Stimulated activated CD4-positive, alpha-beta T cell treated with anti-CD3 and anti-CD28 coated beads, Interleukin-1b, Interleukin-23, amount 100 ng/mL, for 4 hours (primary cell): ENCODE measurements at regions not wholly inside any gene's neighbourhood (a gene's known extent, or its start where the extent isn't known, plus 50 kb on each side); places are given as distances from the start of the nearest gene placed in this dataset.
"Not testable (repeated sequence)": the region's sequence is repeated elsewhere in the genome, so short reads cannot be mapped to it uniquely, and the experiment has no call there.

Experiments used
- DNase-seq, 2 donors: peaks; one replicate each; pipeline ENCODE4 v3.0.0-alpha.2; 2020; ENCODE audit warnings: low read depth in 2 of 2

- DNase-seq: no peak
Observed at GRCh38 chr1:143699731-143700130, 272.1 kb downstream of the FAM72C start.

- DNase-seq: no peak
Observed at GRCh38 chr1:143699115-143699514, 272.7 kb downstream of the FAM72C start.

- DNase-seq: peak in 1 of 2 donors; percentile 7
Observed at GRCh38 chr1:143698016-143698415, 273.8 kb downstream of the FAM72C start.

- DNase-seq: no peak
Observed at GRCh38 chr1:143694085-143694484, 277.7 kb downstream of the FAM72C start.

- DNase-seq: no peak
Observed at GRCh38 chr1:143691971-143692529, 279.7 kb downstream of the FAM72C start.

- DNase-seq: no peak
Observed at GRCh38 chr1:143691400-143691891, 280.3 kb downstream of the FAM72C start.

GRCh38 chr1:143689781-143690180, 282.0 kb downstream of the FAM72C start:
- no peak for DNase-seq

- DNase-seq: no peak
Observed at GRCh38 chr1:143680304-143680703, 291.5 kb downstream of the FAM72C start.

GRCh38 chr1:143672983-143673382, 298.8 kb downstream of the FAM72C start:
- DNase-seq: no peak

GRCh38 chr1:143667730-143668129, 304.1 kb downstream of the FAM72C start:
- DNase-seq: no peak

GRCh38 chr1:143666851-143667250, 304.9 kb downstream of the FAM72C start:
- no peak for DNase-seq

- DNase-seq: no peak
Observed at GRCh38 chr1:143665606-143666005, 306.2 kb downstream of the FAM72C start.

- not testable (repeated sequence) for DNase-seq
Observed at GRCh38 chr1:143663056-143663455, 308.7 kb downstream of the FAM72C start.

GRCh38 chr1:143661418-143662101, 310.2 kb downstream of the FAM72C start:
- no peak for DNase-seq

- no peak for DNase-seq
Observed at GRCh38 chr1:143660354-143660941, 311.3 kb downstream of the FAM72C start.

GRCh38 chr1:143653429-143653802, 318.4 kb downstream of the FAM72C start:
- no peak for DNase-seq

GRCh38 chr1:143652744-143653428, 318.9 kb downstream of the FAM72C start:
- no peak for DNase-seq

GRCh38 chr1:143652187-143652586, 319.6 kb downstream of the FAM72C start:
- DNase-seq: no peak

- no peak for DNase-seq
Observed at GRCh38 chr1:143651350-143651992, 320.3 kb downstream of the FAM72C start.

GRCh38 chr1:143644035-143644434, 327.8 kb downstream of the FAM72C start:
- not testable (repeated sequence) for DNase-seq

- no peak for DNase-seq
Observed at GRCh38 chr1:143643148-143643885, 328.5 kb downstream of the FAM72C start.
